Loucy (cell line): ENCODE measurements at regions not wholly inside any gene's neighbourhood (a gene's known extent, or its start where the extent isn't known, plus 50 kb on each side); places are given as distances from the start of the nearest gene placed in this dataset.

ENCODE experiments used
- EZH2phosphoT487 ChIP-seq: fragments of 200-600 bp; IDR thresholded peaks from 2 replicates; pipeline ENCODE4 v1.6.1; 2018; ENCODE audit warnings: antibody characterized with exemption, mild to moderate bottlenecking, moderate library complexity, borderline replicate concordance
- TF ChIP-seq, protein P1 (sequence below): fragments of 200-600 bp; sonication (generic); conservative IDR thresholded peaks from 2 replicates; pipeline ENCODE4 v1.5.1; 2014; ENCODE audit warnings: mild to moderate bottlenecking, antibody characterized with exemption, low read length

DNA sequence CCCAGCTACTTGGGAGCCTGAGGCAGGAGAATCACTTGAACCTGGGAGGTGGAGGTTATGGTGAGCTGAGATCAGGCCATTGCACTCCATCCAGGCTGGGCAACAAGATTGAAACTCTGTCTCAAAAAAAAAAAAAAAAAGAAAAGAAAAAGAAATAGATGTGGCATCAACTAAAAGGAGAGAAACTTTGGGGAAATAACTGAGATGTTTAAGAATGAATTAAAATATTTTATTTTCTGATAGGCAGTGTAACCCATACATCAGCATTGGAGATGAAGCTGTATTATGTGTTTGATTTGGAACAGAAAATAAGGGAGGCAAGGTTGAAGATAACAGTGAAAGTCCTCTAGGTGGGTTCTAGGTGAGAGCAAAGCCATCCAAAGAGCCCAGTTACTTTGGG is 110.7 kb upstream of the HNRNPA3 start:
- TF ChIP-seq EZH2phosphoT487, result no peak
- TF ChIP-seq, protein P1, sequence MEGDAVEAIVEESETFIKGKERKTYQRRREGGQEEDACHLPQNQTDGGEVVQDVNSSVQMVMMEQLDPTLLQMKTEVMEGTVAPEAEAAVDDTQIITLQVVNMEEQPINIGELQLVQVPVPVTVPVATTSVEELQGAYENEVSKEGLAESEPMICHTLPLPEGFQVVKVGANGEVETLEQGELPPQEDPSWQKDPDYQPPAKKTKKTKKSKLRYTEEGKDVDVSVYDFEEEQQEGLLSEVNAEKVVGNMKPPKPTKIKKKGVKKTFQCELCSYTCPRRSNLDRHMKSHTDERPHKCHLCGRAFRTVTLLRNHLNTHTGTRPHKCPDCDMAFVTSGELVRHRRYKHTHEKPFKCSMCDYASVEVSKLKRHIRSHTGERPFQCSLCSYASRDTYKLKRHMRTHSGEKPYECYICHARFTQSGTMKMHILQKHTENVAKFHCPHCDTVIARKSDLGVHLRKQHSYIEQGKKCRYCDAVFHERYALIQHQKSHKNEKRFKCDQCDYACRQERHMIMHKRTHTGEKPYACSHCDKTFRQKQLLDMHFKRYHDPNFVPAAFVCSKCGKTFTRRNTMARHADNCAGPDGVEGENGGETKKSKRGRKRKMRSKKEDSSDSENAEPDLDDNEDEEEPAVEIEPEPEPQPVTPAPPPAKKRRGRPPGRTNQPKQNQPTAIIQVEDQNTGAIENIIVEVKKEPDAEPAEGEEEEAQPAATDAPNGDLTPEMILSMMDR, result no peak
